Stomach smooth muscle (tissue), 2 donors: ENCODE measurements at regions not wholly inside any gene's neighbourhood (a gene's known extent, or its start where the extent isn't known, plus 50 kb on each side); places are given as distances from the start of the nearest gene placed in this dataset.

Source experiments
- H3K27ac ChIP-seq: one replicate; pipeline ENCODE4 v1.7.0; 2013; ENCODE audit warnings: mild to moderate bottlenecking, low read length, inconsistent platforms
- H3K27me3 ChIP-seq, 2 donors: one replicate each; pipeline ENCODE4 v1.7.0; 2013; ENCODE audit warnings: low read length in 2 of 2; ENCODE audit not compliant: insufficient read depth in 2 of 2, control insufficient read depth in 1 of 2
- H3K36me3 ChIP-seq, 2 donors: one replicate each; pipeline ENCODE4 v1.7.0; 2013; ENCODE audit warnings: low read length in 2 of 2; ENCODE audit not compliant: control insufficient read depth in 2 of 2, insufficient read depth in 2 of 2
- H3K4me1 ChIP-seq: one replicate; pipeline ENCODE4 v1.7.0; 2013; ENCODE audit warnings: low read length; ENCODE audit not compliant: control insufficient read depth, insufficient read depth
- H3K4me3 ChIP-seq, 2 donors: one replicate each; pipeline ENCODE4 v1.7.0; 2013; ENCODE audit warnings: low read length in 2 of 2
- H3K9ac ChIP-seq, 2 donors: one replicate each; pipeline ENCODE4 v1.7.0; 2013; ENCODE audit warnings: low read length in 2 of 2, mild to moderate bottlenecking in 1 of 2
- H3K9me3 ChIP-seq, 2 donors: one replicate each; pipeline ENCODE4 v1.7.0; 2013; ENCODE audit warnings: low read length in 2 of 2; ENCODE audit not compliant: control insufficient read depth in 2 of 2
- donor health status: healthy.
- donor health status: Pancreatic carcinoma.

DNA sequence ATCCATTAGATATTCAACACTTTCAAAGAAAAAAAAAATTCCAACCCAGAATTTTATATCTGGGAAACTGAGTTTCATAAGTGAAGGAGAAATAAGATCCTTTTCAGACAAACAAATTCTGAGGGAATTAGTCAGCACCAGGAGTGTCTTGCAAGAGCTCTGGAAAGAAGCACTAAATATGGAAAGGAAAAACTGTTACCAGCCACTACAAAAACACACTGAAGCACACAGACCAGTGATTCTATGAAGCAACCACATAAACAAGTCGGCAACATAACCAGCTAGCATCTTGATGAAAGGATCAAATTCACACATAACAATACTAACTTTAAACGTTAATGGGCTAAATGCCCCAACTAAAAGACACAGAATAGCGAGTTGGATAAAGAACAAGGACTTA lies 368.4 kb upstream of the MIR17HG start:
- Histone ChIP-seq H3K27ac (no peak overlapping the region), H3K4me1 (no peaks in the 10 kb centered on the region), H3K27me3 (no peaks in the 10 kb centered on the region), H3K9me3 (no peaks in the 10 kb centered on the region), H3K9ac (no peak overlapping the region), H3K36me3 (no peaks in the 10 kb centered on the region), H3K4me3 (no peak overlapping the region)

DNA sequence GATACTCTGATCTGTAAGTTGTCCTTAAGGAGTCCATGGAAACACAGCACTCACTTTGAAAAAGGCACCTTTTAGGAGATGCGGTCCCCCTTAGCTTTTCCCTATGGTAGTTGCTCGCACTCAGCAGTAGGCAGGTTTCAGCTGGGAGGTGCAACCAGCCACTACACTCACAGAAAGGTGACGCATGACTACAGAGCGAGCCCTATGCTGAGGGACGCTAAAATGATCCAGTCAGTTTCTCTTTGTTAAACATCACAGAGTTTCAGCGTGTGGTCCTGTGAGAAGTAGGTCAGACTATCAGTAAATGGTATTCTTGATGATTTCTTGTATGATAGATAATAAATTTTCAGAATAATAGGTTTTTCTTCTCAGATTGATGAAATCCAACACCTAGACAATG lies 362.7 kb upstream of the MIR17HG start:
- no peaks in the 10 kb centered on the region for H3K27me3 ChIP-seq
- H3K4me3 ChIP-seq: no peak overlapping the region
- no peak overlapping the region for H3K9ac ChIP-seq
- no peak overlapping the region for H3K27ac ChIP-seq
- no peaks in the 10 kb centered on the region for H3K9me3 ChIP-seq
- H3K4me1 ChIP-seq: no peaks in the 10 kb centered on the region
- no peaks in the 10 kb centered on the region for H3K36me3 ChIP-seq

DNA sequence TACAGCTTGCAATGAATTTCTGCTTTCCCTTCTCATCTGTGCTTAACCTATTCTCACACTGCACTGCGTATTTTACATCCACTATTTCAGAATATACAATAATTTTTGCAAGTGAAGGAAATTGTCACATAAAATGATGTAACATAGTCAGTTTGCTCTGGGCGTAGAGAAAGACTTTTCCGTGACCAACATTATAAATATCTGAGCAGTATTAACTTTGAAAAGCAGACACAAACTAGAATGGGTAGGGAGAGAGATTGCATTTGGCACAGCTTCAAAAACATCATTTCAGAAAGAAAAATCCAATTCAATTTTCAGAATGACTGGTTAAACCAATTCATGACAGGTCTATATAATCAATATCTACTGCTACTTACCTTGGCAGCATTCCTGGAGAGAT lies 352.5 kb upstream of the MIR17HG start:
- no peak overlapping the region for H3K4me3 ChIP-seq
- H3K9ac ChIP-seq: no peak overlapping the region
- H3K9me3 ChIP-seq: no peaks in the 10 kb centered on the region
- H3K27me3 ChIP-seq: peaks cover 0 to 3% of the 10 kb centered on the region in 2 donors
- no peaks in the 10 kb centered on the region for H3K4me1 ChIP-seq
- no peak overlapping the region for H3K27ac ChIP-seq
- H3K36me3 ChIP-seq: no peaks in the 10 kb centered on the region

DNA sequence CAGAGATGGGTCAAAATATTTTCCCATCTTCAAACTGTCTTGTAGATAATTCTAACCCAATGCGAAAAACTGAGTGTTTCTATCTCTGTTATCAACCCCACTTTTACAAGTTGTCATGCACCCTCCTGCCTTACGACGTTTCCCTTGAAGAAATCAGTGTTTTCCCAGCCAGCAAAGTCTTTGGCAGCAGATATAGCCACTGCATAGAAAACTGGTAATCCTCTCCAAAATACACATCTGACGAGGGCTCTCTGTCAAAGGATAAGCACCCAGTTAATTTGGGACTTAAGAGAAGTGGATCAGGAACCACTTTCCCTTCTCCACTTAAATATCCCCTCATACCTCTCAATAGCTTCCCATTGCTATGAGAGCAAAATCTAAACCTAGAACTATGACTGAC lies 351.9 kb upstream of the MIR17HG start:
- no peaks in the 10 kb centered on the region for H3K4me1 ChIP-seq
- no peak overlapping the region for H3K9ac ChIP-seq

DNA sequence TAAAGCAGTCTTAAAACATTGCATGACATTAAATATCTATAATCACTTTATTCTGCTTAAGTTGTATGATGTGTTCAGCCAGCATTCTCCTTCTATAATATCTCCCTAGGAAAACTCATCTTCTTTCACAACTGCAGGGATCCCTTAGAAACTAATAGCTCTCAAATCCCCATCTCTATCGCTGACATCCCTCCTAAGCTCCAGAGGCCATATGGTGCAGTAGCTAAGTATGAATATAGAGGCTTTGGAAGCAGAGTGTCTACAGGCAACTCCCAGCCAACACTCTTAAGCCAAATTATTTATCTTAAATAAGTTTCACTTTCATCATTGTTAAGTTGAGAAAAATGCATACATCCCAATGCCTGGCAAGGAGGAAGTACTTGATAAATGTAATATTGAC lies 349.5 kb upstream of the MIR17HG start:
- Histone ChIP-seq H3K4me3 (no peak overlapping the region), H3K9ac (no peak overlapping the region), H3K27me3 (peaks cover 0 to 3% of the 10 kb centered on the region in 2 donors), H3K9me3 (peaks cover 0 to 2% of the 10 kb centered on the region in 2 donors), H3K36me3 (no peaks in the 10 kb centered on the region), H3K27ac (no peak overlapping the region), H3K4me1 (no peaks in the 10 kb centered on the region)

More for the DNA sequence above, 351.9 kb upstream of the MIR17HG start:
- Histone ChIP-seq H3K9me3 (no peaks in the 10 kb centered on the region), H3K27ac (no peak overlapping the region), H3K4me3 (no peak overlapping the region), H3K27me3 (peaks cover 0 to 3% of the 10 kb centered on the region in 2 donors), H3K36me3 (no peaks in the 10 kb centered on the region)

DNA sequence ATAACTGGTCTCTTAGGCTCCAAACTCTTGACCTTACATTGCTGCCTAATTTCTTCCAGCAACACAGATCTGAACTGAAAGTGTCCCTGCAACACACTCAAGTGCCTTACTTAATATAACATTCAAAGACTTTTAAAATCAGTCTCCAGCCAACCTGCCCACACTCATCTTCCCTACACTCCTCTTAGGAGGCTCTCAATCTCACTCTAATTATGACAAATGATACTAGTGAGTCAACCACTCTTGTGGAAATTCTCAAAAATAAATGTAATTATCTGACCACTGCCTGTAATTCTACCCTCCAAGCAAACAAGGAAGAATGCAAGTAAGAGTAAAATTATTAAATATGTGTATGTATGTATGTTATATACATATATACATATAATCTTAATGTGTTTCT lies 348.1 kb upstream of the MIR17HG start:
- peaks cover 0 to 2% of the 10 kb centered on the region in 2 donors for H3K9me3 ChIP-seq
- H3K4me1 ChIP-seq: no peaks in the 10 kb centered on the region
- no peak overlapping the region for H3K4me3 ChIP-seq
- no peak overlapping the region for H3K9ac ChIP-seq
- no peaks in the 10 kb centered on the region for H3K36me3 ChIP-seq
- H3K27ac ChIP-seq: no peak overlapping the region
- H3K27me3 ChIP-seq: no peaks in the 10 kb centered on the region

DNA sequence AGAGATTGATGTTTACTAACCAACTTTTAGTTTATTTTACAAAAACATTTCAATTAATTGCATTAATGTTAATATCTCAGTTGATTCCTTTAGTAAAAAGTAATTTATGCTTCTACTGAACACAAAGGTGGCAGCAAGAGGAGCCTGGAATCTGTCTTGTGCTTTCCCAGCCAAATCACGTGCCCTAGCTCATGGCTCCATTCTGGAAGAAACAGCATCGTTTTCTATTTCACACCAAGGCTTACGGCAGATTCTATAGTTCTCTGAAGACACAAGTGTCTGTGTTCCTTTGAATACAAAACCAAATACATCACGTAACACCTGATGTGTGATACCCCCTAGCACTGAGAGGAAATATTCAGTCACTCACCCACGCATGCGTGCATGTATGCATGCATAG lies 346.1 kb upstream of the MIR17HG start:
- Histone ChIP-seq H3K36me3 (no peaks in the 10 kb centered on the region), H3K27me3 (no peaks in the 10 kb centered on the region), H3K27ac (no peak overlapping the region), H3K4me1 (no peaks in the 10 kb centered on the region), H3K9ac (no peak overlapping the region), H3K4me3 (no peak overlapping the region), H3K9me3 (peaks cover 0 to 2% of the 10 kb centered on the region in 2 donors)

DNA sequence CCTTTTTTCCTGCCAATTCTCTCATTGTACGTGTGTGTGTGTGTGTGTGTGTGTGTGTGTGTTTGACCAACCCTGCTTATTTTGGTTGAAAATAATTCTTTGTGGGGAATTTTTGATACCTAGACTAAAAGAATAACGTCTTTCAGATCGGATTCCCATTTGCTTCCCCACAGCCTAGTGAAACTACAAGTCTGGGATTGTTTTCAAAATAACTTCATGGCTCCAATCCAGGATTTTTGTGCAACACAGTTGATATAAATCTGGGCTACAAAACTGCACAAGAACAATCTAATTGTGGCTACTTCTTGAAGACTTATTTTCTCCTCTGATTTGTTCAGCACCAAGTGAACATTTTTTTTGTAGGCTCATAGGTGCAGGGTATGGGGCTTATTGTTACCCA lies 332.8 kb upstream of the MIR17HG start:
- no peak overlapping the region for H3K9ac ChIP-seq
- H3K36me3 ChIP-seq: no peaks in the 10 kb centered on the region
- H3K9me3 ChIP-seq: no peaks in the 10 kb centered on the region
- H3K4me3 ChIP-seq: no peak overlapping the region
- no peak overlapping the region for H3K27ac ChIP-seq
- H3K27me3 ChIP-seq: no peaks in the 10 kb centered on the region
- H3K4me1 ChIP-seq: no peaks in the 10 kb centered on the region

DNA sequence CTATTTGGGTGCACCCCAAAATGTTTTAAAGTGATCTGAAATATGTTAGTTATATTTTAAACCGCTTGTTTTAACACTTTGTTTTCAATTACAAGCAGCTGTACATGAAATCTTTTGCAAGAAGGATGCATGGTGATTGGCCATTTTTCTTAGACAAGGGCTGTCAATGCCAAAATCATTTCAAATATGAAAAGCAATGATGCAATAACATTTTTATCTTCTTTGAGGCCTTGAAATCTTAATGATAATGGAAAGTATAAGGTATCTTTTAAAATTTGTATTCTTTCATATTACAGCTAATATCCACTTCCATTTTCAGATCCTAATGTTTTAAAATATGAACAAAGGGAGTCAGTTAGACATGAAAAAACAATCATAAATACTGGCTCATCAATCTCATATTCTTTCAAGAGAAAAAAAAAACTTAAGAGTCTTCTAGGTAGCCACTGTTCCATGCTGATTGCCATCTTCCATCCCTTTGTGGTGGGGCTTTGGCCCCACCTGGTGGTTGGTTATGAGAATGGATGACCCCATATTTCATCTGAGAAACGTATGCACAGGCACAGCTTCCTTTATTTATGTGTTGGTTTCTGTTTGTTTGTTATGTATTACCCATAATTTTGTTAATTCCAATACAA lies 330.3 kb upstream of the MIR17HG start:
- H3K9me3 ChIP-seq: no peaks in the 10 kb centered on the region
- H3K4me3 ChIP-seq: no peak overlapping the region
- H3K27me3 ChIP-seq: no peaks in the 10 kb centered on the region
- no peak overlapping the region for H3K27ac ChIP-seq
- H3K4me1 ChIP-seq: no peaks in the 10 kb centered on the region
- no peaks in the 10 kb centered on the region for H3K36me3 ChIP-seq
- H3K9ac ChIP-seq: no peak overlapping the region

DNA sequence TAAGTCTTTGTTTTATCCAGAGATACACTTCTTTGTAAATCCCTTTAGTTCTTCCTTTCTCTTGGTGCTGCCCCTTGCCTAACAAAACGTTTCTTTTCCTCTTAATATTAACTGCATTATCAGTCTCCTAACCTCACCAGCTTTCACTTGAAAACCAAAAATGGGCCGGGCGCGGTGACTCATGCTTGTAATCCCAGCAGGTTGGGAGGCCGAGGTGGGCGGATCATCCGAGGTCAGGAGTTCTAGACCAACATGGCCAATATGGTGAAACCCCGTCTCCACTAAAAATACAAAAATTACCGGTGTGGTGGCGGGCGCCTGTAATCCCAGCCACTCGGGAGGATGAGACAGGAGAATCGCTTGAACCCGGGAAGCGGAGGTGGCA lies 329.8 kb upstream of the MIR17HG start:
- no peak overlapping the region for H3K4me3 ChIP-seq
- H3K36me3 ChIP-seq: no peaks in the 10 kb centered on the region
- H3K27me3 ChIP-seq: no peaks in the 10 kb centered on the region
- no peaks in the 10 kb centered on the region for H3K4me1 ChIP-seq
- no peak overlapping the region for H3K27ac ChIP-seq
- H3K9ac ChIP-seq: no peak overlapping the region
- H3K9me3 ChIP-seq: no peaks in the 10 kb centered on the region

DNA sequence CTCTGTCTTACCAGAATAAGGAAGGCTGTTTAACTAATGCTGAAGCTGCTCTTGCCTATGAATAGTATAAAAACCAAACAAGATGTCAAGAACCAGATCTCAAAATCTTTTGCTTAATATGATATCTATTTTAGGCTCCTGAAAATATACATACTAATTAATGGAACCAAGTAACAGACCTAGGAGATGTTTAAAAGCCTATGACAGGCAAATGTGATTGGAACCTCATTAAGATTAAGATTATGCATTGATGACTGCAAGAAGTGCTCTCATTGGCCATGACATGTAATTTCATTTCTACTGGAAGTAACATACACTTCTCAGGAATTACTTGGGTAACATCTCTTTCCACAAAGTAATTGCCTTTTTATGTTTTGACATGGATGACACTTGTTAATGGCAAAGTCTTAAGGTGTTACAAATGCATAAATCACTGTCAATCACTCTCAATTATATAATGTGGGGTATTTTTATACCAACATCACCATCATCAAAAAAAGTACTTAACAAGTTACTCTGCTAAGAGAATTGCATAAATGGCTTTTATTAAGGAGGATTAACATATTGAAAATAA lies 326.9 kb upstream of the MIR17HG start:
- H3K9ac ChIP-seq: no peak overlapping the region
- no peaks in the 10 kb centered on the region for H3K27me3 ChIP-seq
- no peaks in the 10 kb centered on the region for H3K9me3 ChIP-seq
- H3K36me3 ChIP-seq: no peaks in the 10 kb centered on the region
- H3K4me1 ChIP-seq: no peaks in the 10 kb centered on the region
- no peak overlapping the region for H3K27ac ChIP-seq
- H3K4me3 ChIP-seq: no peak overlapping the region
